ENCODE measurements at regions not wholly inside any gene's neighbourhood (a gene's known extent, or its start where the extent isn't known, plus 50 kb on each side); places are given as distances from the start of the nearest gene placed in this dataset.
"Not testable (repeated sequence)": the region's sequence is repeated elsewhere in the genome, so short reads cannot be mapped to it uniquely, and the experiment has no call there.

- in situ Hi-C loops (cut with HindIII; ENCODE audit: low sequenced_read_pairs): no loop called here
- peak; percentile 8 for DNase-seq (ENCODE audit: low spot score)
Measured at GRCh38 chr3:62926494-62926893, 51.3 kb upstream of the CADPS start.

GRCh38 chr3:62928256-62928655, 53.0 kb upstream of the CADPS start:
- in situ Hi-C loops (cut with HindIII; ENCODE audit: low sequenced_read_pairs): no loop called here

GRCh38 chr3:62929771-62930170, 54.6 kb upstream of the CADPS start:
- no peak for DNase-seq (ENCODE audit: low spot score)
- in situ Hi-C loops (cut with HindIII; ENCODE audit: low sequenced_read_pairs): no loop called here

More at GRCh38 chr3:62928256-62928655, 53.0 kb upstream of the CADPS start:
- DNase-seq (ENCODE audit: low spot score): no peak

- no peak for DNase-seq (ENCODE audit: low spot score)
- in situ Hi-C loops (cut with HindIII; ENCODE audit: low sequenced_read_pairs): no loop called here
Measured at GRCh38 chr3:62935793-62936192, 60.6 kb upstream of the CADPS start.

DNA sequence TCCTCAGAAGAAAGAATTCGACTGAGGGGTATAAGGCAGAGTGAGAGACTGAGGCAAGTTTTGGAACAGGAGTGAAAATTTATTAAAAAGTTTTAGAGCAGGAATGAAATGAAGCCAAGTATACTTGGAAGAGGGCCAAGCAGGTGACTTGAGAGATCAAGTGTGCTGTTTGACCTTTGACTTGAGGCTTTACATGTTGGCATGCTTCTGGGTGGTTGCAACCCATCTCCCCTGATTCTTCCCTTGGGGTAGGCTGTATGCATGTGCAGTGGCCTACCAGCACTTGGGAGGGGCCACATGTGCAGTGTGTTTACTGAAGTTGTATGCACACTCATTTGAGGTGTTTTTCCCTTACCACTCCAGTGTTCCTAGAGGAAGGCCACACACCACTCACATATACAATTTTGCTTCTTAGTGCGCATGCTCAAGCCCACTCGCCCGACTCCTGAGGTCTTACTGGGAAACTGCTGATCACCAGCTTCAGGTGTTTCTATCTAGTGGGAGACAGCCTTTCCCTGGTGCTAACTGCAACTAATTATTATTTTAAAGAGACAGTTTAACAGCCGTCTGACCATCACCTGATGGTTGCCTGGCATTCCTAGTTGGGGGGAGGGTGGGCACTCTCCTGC, 61.5 kb upstream of the CADPS start:
- in situ Hi-C loops (cut with HindIII; ENCODE audit: low sequenced_read_pairs): no loop called here
- DNase-seq (ENCODE audit: low spot score): no peak

DNA sequence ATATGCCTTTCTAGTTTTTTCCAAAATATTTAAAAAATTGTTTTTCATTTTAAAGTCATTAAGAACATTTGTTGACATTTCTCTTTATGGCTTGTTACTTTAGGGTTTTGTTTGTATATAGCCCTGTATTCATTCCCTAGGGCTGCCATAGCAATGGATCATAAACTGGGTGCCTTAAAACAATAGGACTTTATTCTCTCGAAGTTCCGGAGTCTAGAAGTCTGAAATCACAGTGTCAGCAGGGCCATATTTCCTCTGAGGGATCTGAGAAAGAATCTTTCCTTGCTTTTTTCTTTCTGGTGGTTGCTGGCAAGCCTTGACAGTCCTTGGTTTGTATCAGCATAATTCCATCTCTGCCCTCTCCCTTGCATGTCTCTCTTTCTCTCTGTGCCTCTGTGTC, 63.4 kb upstream of the CADPS start:
- in situ Hi-C loops (cut with HindIII; ENCODE audit: low sequenced_read_pairs): no loop called here
- DNase-seq (ENCODE audit: low spot score): no peak

DNA sequence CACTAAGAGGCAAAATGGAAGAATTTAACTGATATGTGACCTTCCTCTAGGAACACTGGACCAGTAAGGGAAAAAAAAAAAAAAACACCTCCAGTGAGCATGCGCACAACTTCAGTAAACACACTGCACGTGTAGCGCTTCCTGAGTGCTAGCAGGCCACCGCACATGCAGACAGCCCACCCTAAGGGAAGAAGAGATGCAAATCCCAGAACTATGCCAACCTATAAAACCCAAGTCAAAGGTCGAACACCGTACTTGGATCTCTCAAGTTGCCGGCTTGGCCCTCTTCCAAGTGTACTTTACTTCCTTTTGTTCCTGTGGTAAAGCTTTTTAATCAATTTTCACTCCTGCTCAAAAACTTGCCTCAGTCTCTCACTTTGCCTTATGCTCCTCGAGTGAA, 64.5 kb upstream of the CADPS start:
- no peak for DNase-seq (ENCODE audit: low spot score)
- in situ Hi-C loops (cut with HindIII; ENCODE audit: low sequenced_read_pairs): no loop called here

DNA sequence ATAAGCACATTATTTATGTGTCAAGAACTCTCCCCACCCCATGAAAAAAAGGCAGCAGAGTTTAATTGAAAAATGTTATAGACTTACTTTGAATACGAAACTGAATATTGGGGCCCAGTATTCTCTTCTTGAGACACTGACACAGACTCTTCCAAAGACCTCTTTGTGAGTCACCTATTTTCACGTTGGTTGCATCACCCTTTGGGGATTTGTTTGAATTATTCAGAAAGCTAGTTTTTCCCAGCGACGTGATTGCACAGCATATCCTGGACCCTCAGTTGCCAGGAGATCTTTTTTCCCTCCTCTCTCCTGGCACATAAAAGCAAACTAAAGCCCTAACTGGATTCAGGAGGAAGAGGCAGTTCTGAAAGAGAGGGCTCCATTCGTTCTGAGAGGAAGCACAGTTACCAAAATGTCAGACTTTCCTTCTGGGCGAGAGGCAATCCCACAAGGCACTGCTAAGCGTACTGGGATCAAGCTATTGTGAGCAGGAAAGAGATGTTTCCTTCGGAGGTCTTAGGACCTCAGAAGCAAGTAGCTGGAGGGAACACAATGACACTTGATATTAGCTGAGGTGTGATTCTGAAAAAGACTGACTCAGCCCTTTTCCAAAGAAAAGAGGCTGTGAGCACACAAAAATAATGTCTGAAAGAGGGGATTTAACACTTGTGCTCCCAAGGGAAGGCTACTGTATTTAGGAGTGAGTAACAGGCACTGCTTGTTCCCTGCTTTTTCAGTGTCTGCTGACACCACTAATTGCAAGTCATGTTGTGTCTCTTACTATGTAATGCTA, 65.8 kb upstream of the CADPS start:
- no peak for DNase-seq (ENCODE audit: low spot score)
- in situ Hi-C loops (cut with HindIII; ENCODE audit: low sequenced_read_pairs): no loop called here

DNA sequence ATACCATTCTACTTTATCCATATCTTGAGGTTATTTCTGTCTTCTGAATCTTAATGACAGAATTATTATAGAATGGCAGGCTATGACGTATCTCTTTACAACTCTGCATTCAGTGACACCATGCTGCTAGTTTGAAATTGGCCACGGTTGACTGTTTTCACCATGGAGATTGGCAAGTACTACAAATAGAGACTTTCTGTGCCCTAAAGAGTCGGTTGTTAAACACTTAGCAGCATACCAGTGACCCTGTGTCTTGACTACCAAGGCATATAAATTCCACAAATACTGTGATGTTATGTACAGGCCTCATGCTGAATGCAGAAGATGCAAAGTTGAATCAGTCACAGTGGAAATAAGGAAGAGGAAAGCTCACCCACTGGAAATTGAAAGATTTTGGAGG, 67.0 kb upstream of the CADPS start:
- in situ Hi-C loops (cut with HindIII; ENCODE audit: low sequenced_read_pairs): no loop called here
- DNase-seq (ENCODE audit: low spot score): no peak

- in situ Hi-C loops (cut with HindIII; ENCODE audit: low sequenced_read_pairs): no loop called here
- DNase-seq (ENCODE audit: low spot score): no peak
Measured at GRCh38 chr3:62942764-62943163, 67.5 kb upstream of the CADPS start.

DNA sequence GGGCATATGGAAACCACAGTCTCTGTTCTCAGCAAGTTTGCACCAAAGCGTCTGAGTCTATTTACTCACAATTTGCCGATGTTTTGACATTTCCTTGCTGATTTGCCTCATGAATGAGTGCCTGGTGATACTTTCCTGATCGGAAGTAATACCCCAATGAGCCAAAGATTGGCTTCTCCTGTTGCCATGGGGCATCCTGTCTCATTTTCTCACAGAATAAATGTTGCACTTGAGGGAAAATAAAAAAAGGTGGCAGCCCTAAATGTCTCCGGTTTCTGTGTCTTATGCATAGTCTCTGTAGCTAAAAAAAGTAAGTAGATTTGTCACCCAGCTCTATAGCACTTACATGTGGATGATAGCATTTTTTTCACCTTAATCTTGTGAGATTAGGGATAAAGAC, 73.7 kb upstream of the CADPS start:
- DNase-seq (ENCODE audit: low spot score): no peak
- in situ Hi-C loops (cut with HindIII; ENCODE audit: low sequenced_read_pairs): no loop called here

DNA sequence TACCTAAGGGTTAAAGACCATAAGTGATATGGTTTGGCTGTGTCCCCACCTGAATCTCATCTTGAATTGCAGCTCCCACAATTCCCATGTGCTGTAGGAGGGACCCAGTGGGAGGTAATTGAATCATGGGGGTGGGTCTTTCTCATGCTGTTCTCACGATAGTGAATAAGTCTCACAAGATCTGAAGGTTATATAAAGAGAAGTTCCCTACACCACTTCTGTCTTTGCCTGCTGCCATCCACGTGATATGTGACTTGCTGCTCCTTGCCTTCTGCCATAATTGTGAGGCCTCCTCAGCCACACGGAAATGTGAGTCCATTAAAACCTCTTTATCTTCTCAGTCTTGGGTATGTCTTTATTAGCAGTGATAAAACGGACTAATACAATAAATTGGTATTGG, 75.0 kb upstream of the CADPS start:
- in situ Hi-C loops (cut with HindIII; ENCODE audit: low sequenced_read_pairs): no loop called here
- no peak for DNase-seq (ENCODE audit: low spot score)

GRCh38 chr3:62951037-62951613, 75.9 kb upstream of the CADPS start:
- in situ Hi-C loops (cut with HindIII; ENCODE audit: low sequenced_read_pairs): no loop called here

GRCh38 chr3:62951880-62952279, 76.7 kb upstream of the CADPS start:
- DNase-seq (ENCODE audit: low spot score); in situ Hi-C loops (cut with HindIII; ENCODE audit: low sequenced_read_pairs): not testable (repeated sequence)

More at GRCh38 chr3:62951037-62951613, 75.9 kb upstream of the CADPS start:
- no peak for DNase-seq (ENCODE audit: low spot score)

- in situ Hi-C loops (cut with HindIII; ENCODE audit: low sequenced_read_pairs): no loop called here
Measured at GRCh38 chr3:62954580-62954979, 79.4 kb upstream of the CADPS start.

DNA sequence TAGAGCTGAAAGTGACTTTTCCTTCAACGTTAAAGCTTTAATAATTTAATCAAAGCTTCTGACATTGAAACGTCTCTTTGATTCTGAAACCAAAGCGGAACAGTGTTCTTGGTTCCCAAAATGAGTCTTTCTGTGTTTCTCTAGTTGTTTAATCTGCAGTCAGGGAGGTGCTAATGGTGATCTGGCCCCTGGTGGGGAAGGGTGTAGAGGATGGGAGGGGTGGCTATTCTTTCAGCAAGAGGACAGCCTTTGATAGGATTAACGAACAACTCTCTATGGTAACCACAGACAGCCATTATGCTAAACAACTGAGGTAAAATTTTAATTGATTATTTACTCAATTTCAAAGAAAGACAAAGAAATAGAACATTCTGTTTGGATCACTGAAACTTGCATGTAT, 79.9 kb upstream of the CADPS start:
- DNase-seq (ENCODE audit: low spot score): no peak
- in situ Hi-C loops (cut with HindIII; ENCODE audit: low sequenced_read_pairs): no loop called here

More at GRCh38 chr3:62954580-62954979, 79.4 kb upstream of the CADPS start:
- DNase-seq (ENCODE audit: low spot score): no peak

- in situ Hi-C loops (cut with HindIII; ENCODE audit: low sequenced_read_pairs): no loop called here
- DNase-seq (ENCODE audit: low spot score): no peak
Measured at GRCh38 chr3:62956411-62956810, 81.2 kb upstream of the CADPS start.

- in situ Hi-C loops (cut with HindIII; ENCODE audit: low sequenced_read_pairs): no loop called here
Measured at GRCh38 chr3:62961874-62962556, 86.8 kb upstream of the CADPS start.

DNA sequence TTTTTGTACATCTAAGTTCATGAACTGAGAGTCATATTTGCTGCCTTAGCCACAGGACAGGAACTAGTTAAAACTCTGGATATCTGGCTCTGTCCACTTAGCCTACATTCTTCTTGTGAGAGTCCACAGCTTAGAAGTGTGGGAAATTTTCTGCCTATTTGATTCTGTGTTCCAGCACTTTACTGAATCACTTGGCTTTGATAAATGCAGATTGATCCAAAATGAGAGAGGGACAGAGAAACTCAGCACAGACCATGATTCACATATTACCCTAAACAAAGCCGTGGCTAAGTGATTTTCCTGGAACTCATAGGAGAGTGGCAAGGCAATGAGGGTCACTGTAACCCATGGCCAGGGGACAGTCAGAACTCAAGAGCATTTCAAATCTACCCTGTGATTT, 87.5 kb upstream of the CADPS start:
- DNase-seq (ENCODE audit: low spot score): no peak
- in situ Hi-C loops (cut with HindIII; ENCODE audit: low sequenced_read_pairs): no loop called here

More at GRCh38 chr3:62961874-62962556, 86.8 kb upstream of the CADPS start:
- DNase-seq (ENCODE audit: low spot score): no peak

DNA sequence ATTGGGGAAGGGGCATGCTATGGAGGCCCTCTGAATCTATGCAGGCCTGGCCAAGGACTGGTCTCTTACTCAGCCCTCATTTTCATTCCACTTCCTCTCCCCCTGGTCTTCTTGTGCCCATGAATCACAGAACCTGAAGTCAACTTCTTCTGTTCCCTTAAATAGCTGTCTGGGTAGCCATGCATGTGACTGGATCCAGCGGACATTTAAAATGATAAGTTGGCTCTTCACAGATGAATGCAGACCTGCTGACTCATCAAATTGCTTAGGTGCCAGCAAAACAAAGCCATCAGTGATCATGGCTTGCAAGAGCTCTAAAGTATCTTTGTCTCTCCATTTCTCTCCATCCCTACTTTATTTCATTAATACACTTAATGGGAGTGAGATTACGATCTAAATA, 90.1 kb upstream of the CADPS start:
- no peak for DNase-seq (ENCODE audit: low spot score)
- in situ Hi-C loops (cut with HindIII; ENCODE audit: low sequenced_read_pairs): no loop called here

Data from G401 (cell line).